ENCODE measurements at regions not wholly inside any gene's neighbourhood (a gene's known extent, or its start where the extent isn't known, plus 50 kb on each side); places are given as distances from the start of the nearest gene placed in this dataset.

GRCh38 chr21:19937619-19938018, 1060.6 kb upstream of the NCAM2 start:
- Histone ChIP-seq H3K4me1 (ENCODE audit: control insufficient read depth in 2 of 2, insufficient read depth in 1 of 2, low read depth in 1 of 2, low read length in 2 of 2) (no peaks in the 10 kb centered on the region), H2BK5ac (ENCODE audit: low read length) (no peak overlapping the region), H3K4ac (ENCODE audit: low read length) (no peak overlapping the region), H3K18ac (ENCODE audit: low read length) (no peak overlapping the region), H3K27me3 (ENCODE audit: control insufficient read depth in 3 of 3, insufficient read depth in 3 of 3, low read depth in 1 of 3, low read length in 3 of 3) (no peaks in the 10 kb centered on the region), H4K8ac (ENCODE audit: low read depth, low read length) (no peak overlapping the region), H2BK120ac (ENCODE audit: low read depth, low read length) (no peak overlapping the region), H2BK12ac (ENCODE audit: low read length) (no peak overlapping the region), H3K4me3 (ENCODE audit: low read length in 2 of 2) (no peak overlapping the region), H2AK5ac (ENCODE audit: low read depth, low read length) (no peak overlapping the region), H2AFZ (ENCODE audit: low read length) (no peak overlapping the region), H4K91ac (ENCODE audit: low read depth, low read length, poor library complexity) (no peak overlapping the region), H3K36me3 (replicated peaks in 1 of 2; ENCODE audit: control insufficient read depth in 2 of 2, insufficient read depth in 2 of 2, low read length in 2 of 2) (no peaks in the 10 kb centered on the region), H3K27ac (replicated peaks; ENCODE audit: low read length) (no peak overlapping the region), H3K9me3 (replicated peaks in 1 of 2; ENCODE audit: control insufficient read depth in 2 of 2, insufficient read depth in 1 of 2, low read depth in 1 of 2, low read length in 2 of 2) (no peaks in the 10 kb centered on the region), H3K14ac (ENCODE audit: low read length) (no peak overlapping the region), H3K4me2 (ENCODE audit: insufficient read depth, low read length, poor library complexity, severe bottlenecking) (no peak overlapping the region), H3K9ac (ENCODE audit: low read depth, low read length, poor library complexity) (no peak overlapping the region), H3K23ac (ENCODE audit: low read depth, low read length, poor library complexity) (no peak overlapping the region), H3K79me1 (ENCODE audit: low read depth, low read length) (no peaks in the 10 kb centered on the region), H2BK15ac (ENCODE audit: low read length) (no peak overlapping the region)
- WGBS, 2 donors (ENCODE audit: extremely low coverage in 2 of 2, insufficient read length in 2 of 2, insufficient replicate concordance in 1 of 2): no CpG with 5 or more reads among the region's 4 CpGs
- DNase-seq (ENCODE audit: low spot score): no peak

- Histone ChIP-seq H3K27me3 (ENCODE audit: control insufficient read depth in 3 of 3, insufficient read depth in 3 of 3, low read depth in 1 of 3, low read length in 3 of 3) (no peaks in the 10 kb centered on the region), H3K18ac (ENCODE audit: low read length) (no peak overlapping the region)
Measured at GRCh38 chr21:19941626-19942025, 1056.6 kb upstream of the NCAM2 start.

GRCh38 chr21:19950347-19950746, 1047.9 kb upstream of the NCAM2 start:
- Histone ChIP-seq H4K91ac (ENCODE audit: low read depth, low read length, poor library complexity) (no peak overlapping the region), H2AFZ (ENCODE audit: low read length) (no peak overlapping the region), H3K4me2 (ENCODE audit: insufficient read depth, low read length, poor library complexity, severe bottlenecking) (no peak overlapping the region), H4K8ac (ENCODE audit: low read depth, low read length) (no peak overlapping the region), H3K27me3 (ENCODE audit: control insufficient read depth in 3 of 3, insufficient read depth in 3 of 3, low read depth in 1 of 3, low read length in 3 of 3) (no peaks in the 10 kb centered on the region), H3K4me3 (ENCODE audit: low read length in 2 of 2) (no peak overlapping the region), H3K9me3 (replicated peaks in 1 of 2; ENCODE audit: control insufficient read depth in 2 of 2, insufficient read depth in 1 of 2, low read depth in 1 of 2, low read length in 2 of 2) (no peaks in the 10 kb centered on the region), H3K14ac (ENCODE audit: low read length) (no peak overlapping the region), H3K36me3 (replicated peaks in 1 of 2; ENCODE audit: control insufficient read depth in 2 of 2, insufficient read depth in 2 of 2, low read length in 2 of 2) (no peaks in the 10 kb centered on the region), H3K79me1 (ENCODE audit: low read depth, low read length) (no peaks in the 10 kb centered on the region), H2BK5ac (ENCODE audit: low read length) (no peak overlapping the region), H2BK120ac (ENCODE audit: low read depth, low read length) (no peak overlapping the region), H3K27ac (replicated peaks; ENCODE audit: low read length) (no peak overlapping the region), H2BK15ac (ENCODE audit: low read length) (no peak overlapping the region), H3K23ac (ENCODE audit: low read depth, low read length, poor library complexity) (no peak overlapping the region), H3K4ac (ENCODE audit: low read length) (no peak overlapping the region), H2BK12ac (ENCODE audit: low read length) (no peak overlapping the region), H3K18ac (ENCODE audit: low read length) (no peak overlapping the region), H3K9ac (ENCODE audit: low read depth, low read length, poor library complexity) (no peak overlapping the region), H3K4me1 (ENCODE audit: control insufficient read depth in 2 of 2, insufficient read depth in 1 of 2, low read depth in 1 of 2, low read length in 2 of 2) (no peaks in the 10 kb centered on the region), H2AK5ac (ENCODE audit: low read depth, low read length) (no peak overlapping the region)
- WGBS, 2 donors (ENCODE audit: extremely low coverage in 2 of 2, insufficient read length in 2 of 2, insufficient replicate concordance in 1 of 2): no CpG with 5 or more reads among the region's 2 CpGs
- no peak for DNase-seq (ENCODE audit: low spot score)

More at GRCh38 chr21:19941626-19942025, 1056.6 kb upstream of the NCAM2 start:
- Histone ChIP-seq H2BK15ac (ENCODE audit: low read length) (no peak overlapping the region), H4K8ac (ENCODE audit: low read depth, low read length) (no peak overlapping the region), H3K4me2 (ENCODE audit: insufficient read depth, low read length, poor library complexity, severe bottlenecking) (no peak overlapping the region), H3K9me3 (replicated peaks in 1 of 2; ENCODE audit: control insufficient read depth in 2 of 2, insufficient read depth in 1 of 2, low read depth in 1 of 2, low read length in 2 of 2) (no peaks in the 10 kb centered on the region), H3K9ac (ENCODE audit: low read depth, low read length, poor library complexity) (no peak overlapping the region), H3K79me1 (ENCODE audit: low read depth, low read length) (no peaks in the 10 kb centered on the region), H2BK12ac (ENCODE audit: low read length) (no peak overlapping the region), H3K36me3 (replicated peaks in 1 of 2; ENCODE audit: control insufficient read depth in 2 of 2, insufficient read depth in 2 of 2, low read length in 2 of 2) (no peaks in the 10 kb centered on the region), H2BK120ac (ENCODE audit: low read depth, low read length) (no peak overlapping the region), H2AFZ (ENCODE audit: low read length) (no peak overlapping the region), H2AK5ac (ENCODE audit: low read depth, low read length) (no peak overlapping the region), H3K23ac (ENCODE audit: low read depth, low read length, poor library complexity) (no peak overlapping the region), H3K27ac (replicated peaks; ENCODE audit: low read length) (no peak overlapping the region), H2BK5ac (ENCODE audit: low read length) (no peak overlapping the region), H4K91ac (ENCODE audit: low read depth, low read length, poor library complexity) (no peak overlapping the region), H3K4me1 (ENCODE audit: control insufficient read depth in 2 of 2, insufficient read depth in 1 of 2, low read depth in 1 of 2, low read length in 2 of 2) (no peaks in the 10 kb centered on the region), H3K4ac (ENCODE audit: low read length) (no peak overlapping the region), H3K14ac (ENCODE audit: low read length) (no peak overlapping the region), H3K4me3 (ENCODE audit: low read length in 2 of 2) (no peak overlapping the region)
- DNase-seq (ENCODE audit: low spot score): no peak

GRCh38 chr21:19969156-19969555, 1029.1 kb upstream of the NCAM2 start:
- no peak overlapping the region for H4K91ac ChIP-seq (ENCODE audit: low read depth, low read length, poor library complexity)
- no peak overlapping the region for H2AFZ ChIP-seq (ENCODE audit: low read length)
- H3K4me1 ChIP-seq (ENCODE audit: control insufficient read depth in 2 of 2, insufficient read depth in 1 of 2, low read depth in 1 of 2, low read length in 2 of 2): no peaks in the 10 kb centered on the region
- no peak for DNase-seq (ENCODE audit: low spot score)
- no peaks in the 10 kb centered on the region for H3K79me1 ChIP-seq (ENCODE audit: low read depth, low read length)
- H2BK120ac ChIP-seq (ENCODE audit: low read depth, low read length): no peak overlapping the region
- H3K36me3 ChIP-seq (replicated peaks in 1 of 2; ENCODE audit: control insufficient read depth in 2 of 2, insufficient read depth in 2 of 2, low read length in 2 of 2): no peaks in the 10 kb centered on the region
- no peak overlapping the region for H2BK5ac ChIP-seq (ENCODE audit: low read length)
- no peak overlapping the region for H3K23ac ChIP-seq (ENCODE audit: low read depth, low read length, poor library complexity)
- no peak overlapping the region for H3K14ac ChIP-seq (ENCODE audit: low read length)
- no peak overlapping the region for H4K8ac ChIP-seq (ENCODE audit: low read depth, low read length)
- no peaks in the 10 kb centered on the region for H3K27me3 ChIP-seq (ENCODE audit: control insufficient read depth in 3 of 3, insufficient read depth in 3 of 3, low read depth in 1 of 3, low read length in 3 of 3)
- no peak overlapping the region for H2AK5ac ChIP-seq (ENCODE audit: low read depth, low read length)
- no peak overlapping the region for H2BK15ac ChIP-seq (ENCODE audit: low read length)
- no peak overlapping the region for H3K27ac ChIP-seq (replicated peaks; ENCODE audit: low read length)
- H3K4me2 ChIP-seq (ENCODE audit: insufficient read depth, low read length, poor library complexity, severe bottlenecking): no peak overlapping the region
- no peak overlapping the region for H3K9ac ChIP-seq (ENCODE audit: low read depth, low read length, poor library complexity)
- H2BK12ac ChIP-seq (ENCODE audit: low read length): no peak overlapping the region
- no peak overlapping the region for H3K4ac ChIP-seq (ENCODE audit: low read length)
- H3K4me3 ChIP-seq (ENCODE audit: low read length in 2 of 2): no peak overlapping the region
- H3K18ac ChIP-seq (ENCODE audit: low read length): no peak overlapping the region
- H3K9me3 ChIP-seq (replicated peaks in 1 of 2; ENCODE audit: control insufficient read depth in 2 of 2, insufficient read depth in 1 of 2, low read depth in 1 of 2, low read length in 2 of 2): peaks cover 0 to 2% of the 10 kb centered on the region in 2 donors

All from neuronal stem cell (in vitro differentiated cells).